Activated T-helper 9 cell treated with anti-CD3 and anti-CD28 coated beads, Interleukin-2, amount 50 U/mL, for 16 hours (primary cell): ENCODE measurements at regions not wholly inside any gene's neighbourhood (a gene's known extent, or its start where the extent isn't known, plus 50 kb on each side); places are given as distances from the start of the nearest gene placed in this dataset.

Experiments used
- DNase-seq: peaks from one replicate; pipeline ENCODE4 v3.0.0-alpha.2; 2020; ENCODE audit warnings: low read depth

DNA sequence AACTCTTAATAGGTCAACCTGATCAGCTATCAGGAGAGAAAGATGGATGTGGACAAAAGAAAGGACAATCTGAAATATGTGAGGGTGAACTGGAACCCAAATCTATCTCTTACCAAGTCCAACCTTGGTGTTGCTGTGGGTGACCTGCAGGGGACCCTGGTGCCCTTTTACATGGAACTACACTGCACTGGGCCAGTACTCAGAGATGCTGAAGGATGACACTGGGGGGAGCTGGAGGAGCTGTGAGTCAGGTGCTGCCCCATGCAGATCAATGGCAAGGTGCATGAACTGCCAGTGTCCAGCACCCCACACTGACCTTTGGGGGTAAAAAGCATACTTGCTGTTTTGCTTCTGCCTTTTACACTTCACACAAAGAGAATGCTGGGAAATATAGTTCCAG is 55.6 kb upstream of the TBC1D5 start:
- no peak for DNase-seq

DNA sequence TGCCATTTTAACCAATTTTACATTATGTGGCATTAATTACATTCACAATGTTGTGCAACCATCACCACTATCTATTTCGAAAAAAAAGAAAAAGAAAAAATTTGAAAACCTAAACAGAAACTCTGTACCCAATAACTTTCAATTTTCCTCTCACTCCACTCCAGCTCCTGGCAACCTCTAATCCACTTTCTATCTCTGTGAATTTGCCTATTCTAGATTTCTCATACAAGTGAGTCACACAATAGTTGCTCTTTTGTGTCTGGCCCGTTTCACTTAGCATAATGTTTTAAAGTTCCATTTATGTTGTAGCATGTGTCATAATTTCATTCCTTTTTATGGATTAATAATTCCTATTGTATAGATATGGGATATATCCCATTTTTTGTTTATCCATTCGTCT is 53.3 kb upstream of the TBC1D5 start:
- DNase-seq: no peak

DNA sequence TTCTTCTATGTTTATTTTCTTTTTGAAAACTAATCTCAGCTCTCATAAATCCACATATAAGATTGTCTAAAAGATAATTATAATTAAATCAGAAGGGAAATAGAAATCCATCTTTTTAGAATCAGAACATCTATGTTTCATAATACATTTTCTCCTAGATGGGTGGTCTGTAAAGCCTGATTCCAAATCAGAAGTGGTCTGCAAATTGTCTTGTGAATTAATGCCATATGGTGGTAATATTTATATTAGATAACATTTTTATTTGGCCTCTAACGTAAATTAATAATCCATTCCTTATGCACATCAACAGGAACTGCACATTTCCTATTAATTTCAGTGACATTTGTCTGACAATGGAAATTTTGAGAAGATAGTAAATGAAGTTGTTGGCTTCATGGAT is 52.8 kb upstream of the TBC1D5 start:
- no peak for DNase-seq

DNA sequence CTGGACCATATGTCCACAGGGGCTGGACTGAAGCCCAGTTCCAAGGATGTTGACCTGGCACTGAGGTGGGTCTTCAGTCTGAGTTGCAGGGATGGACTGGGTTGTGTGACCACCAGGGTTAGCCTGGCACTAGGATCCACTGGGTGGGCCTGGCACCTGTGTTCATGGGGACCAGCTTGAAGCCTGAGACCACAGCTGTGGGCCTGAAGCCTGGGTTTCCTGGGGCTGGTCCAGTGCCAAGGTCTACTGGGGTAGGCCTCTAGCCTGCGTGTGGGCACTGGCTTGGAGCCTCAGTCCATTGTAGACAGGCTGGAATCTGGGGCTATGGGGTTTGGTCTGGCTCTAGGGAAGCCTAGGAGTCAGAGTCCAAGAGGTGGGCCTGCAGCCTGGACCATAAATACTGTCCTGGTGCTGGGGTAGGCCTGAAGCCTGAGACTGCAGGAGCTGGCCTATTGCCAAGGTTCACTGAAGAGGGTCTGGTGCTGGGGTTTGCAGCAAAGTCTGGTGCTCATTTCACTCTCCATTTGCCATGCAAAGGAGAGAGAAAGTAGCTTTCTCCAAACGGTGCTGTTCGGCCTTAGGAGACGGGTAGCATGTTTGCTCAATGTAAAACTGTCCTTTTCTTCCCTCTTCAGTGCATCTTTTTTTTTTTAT is 51.2 kb upstream of the TBC1D5 start:
- no peak for DNase-seq
